HEK293 (cell line): ENCODE measurements at regions not wholly inside any gene's neighbourhood (a gene's known extent, or its start where the extent isn't known, plus 50 kb on each side); places are given as distances from the start of the nearest gene placed in this dataset.

Source experiments
- CTCF ChIP-seq: fragments of 450-650 bp; formaldehyde crosslinking; IDR thresholded peaks from 2 replicates; pipeline ENCODE4 v1.5.1; 2016; ENCODE audit warnings: missing biosample characterization, missing genetic modification characterization
- GFI1B ChIP-seq: fragments of 450-650 bp; formaldehyde crosslinking; IDR thresholded peaks from 2 replicates; pipeline ENCODE4 v1.5.1; 2016; ENCODE audit warnings: missing biosample characterization, missing genetic modification characterization
- KLF10 ChIP-seq: fragments of 450-650 bp; IDR thresholded peaks from 2 replicates; pipeline ENCODE4 v1.5.1; 2018; ENCODE audit warnings: missing biosample characterization, mild to moderate bottlenecking, missing genetic modification characterization
- MEIS1 ChIP-seq: sonication (generic); formaldehyde crosslinking; IDR thresholded peaks from 2 replicates; pipeline ENCODE4 v1.8.1; 2022; ENCODE audit warnings: missing genetic modification reagents, mild to moderate bottlenecking, borderline replicate concordance
- MZF1 ChIP-seq: fragments of 450-650 bp; formaldehyde crosslinking; IDR thresholded peaks from 2 replicates; pipeline ENCODE4 v1.5.1; 2017; ENCODE audit warnings: missing biosample characterization, missing genetic modification characterization, borderline replicate concordance
- PBX3 ChIP-seq: sonication (generic); formaldehyde crosslinking; IDR thresholded peaks from 2 replicates; pipeline ENCODE4 v1.8.1; 2022; ENCODE audit warnings: mild to moderate bottlenecking, moderate library complexity, missing genetic modification reagents
- PRDM4 ChIP-seq: fragments of 450-650 bp; formaldehyde crosslinking; IDR thresholded peaks from 2 replicates; pipeline ENCODE4 v1.5.1; 2017; ENCODE audit warnings: missing biosample characterization, missing genetic modification characterization
- REPIN1 ChIP-seq: fragments of 450-650 bp; formaldehyde crosslinking; IDR thresholded peaks from 2 replicates; pipeline ENCODE4 v1.5.1; 2017; ENCODE audit warnings: missing biosample characterization, missing genetic modification characterization, low read depth
- ZBTB10 ChIP-seq: fragments of 450-650 bp; formaldehyde crosslinking; IDR thresholded peaks from 2 replicates; pipeline ENCODE4 v1.5.1; 2016; ENCODE audit warnings: missing biosample characterization, missing genetic modification characterization
- ZNF24 ChIP-seq: fragments of 450-650 bp; formaldehyde crosslinking; IDR thresholded peaks from 2 replicates; pipeline ENCODE4 v1.5.1; 2016; ENCODE audit warnings: missing biosample characterization, missing genetic modification characterization
- ZNF513 ChIP-seq: fragments of 450-650 bp; IDR thresholded peaks from 2 replicates; pipeline ENCODE4 v1.5.1; 2018; ENCODE audit warnings: missing biosample characterization, missing genetic modification characterization
- ZNF530 ChIP-seq: fragments of 450-650 bp; formaldehyde crosslinking; IDR thresholded peaks from 2 replicates; pipeline ENCODE4 v1.5.1; 2016; ENCODE audit warnings: low read depth, missing biosample characterization, missing genetic modification characterization

- no peak for TF ChIP-seq ZNF530 (tag by site-specific recombination)
- TF ChIP-seq CTCF (tag by site-specific recombination) = no peak
- TF ChIP-seq ZNF24 (tag by site-specific recombination) = no peak
- TF ChIP-seq PRDM4 (tag by site-specific recombination) = no peak
- no peak for TF ChIP-seq ZNF513 (tag by site-specific recombination)
- no peak for TF ChIP-seq REPIN1 (tag by site-specific recombination)
- TF ChIP-seq ZBTB10 (tag by site-specific recombination) = no peak
- no peak for TF ChIP-seq GFI1B (tag by site-specific recombination)
- TF ChIP-seq MZF1 = no peak
- no peak for TF ChIP-seq MEIS1 (CRISPR knock-in tag)
- TF ChIP-seq KLF10 = no peak
- TF ChIP-seq PBX3 (CRISPR knock-in tag) = no peak
Observed at GRCh38 chr20:4534315-4534714, 151.9 kb upstream of the PRNP start.
